Transverse colon (tissue), 4 donors: ENCODE measurements at regions not wholly inside any gene's neighbourhood (a gene's known extent, or its start where the extent isn't known, plus 50 kb on each side); places are given as distances from the start of the nearest gene placed in this dataset.
"Not testable (repeated sequence)": the region's sequence is repeated elsewhere in the genome, so short reads cannot be mapped to it uniquely, and the experiment has no call there.

Source experiments
- DNase-seq: peaks from one replicate; pipeline ENCODE4 v3.0.0-alpha.2; 2019
- H3K27ac ChIP-seq, 4 donors: fragments of 200-600 bp; sonication (generic); 2 replicates each; pipeline ENCODE4 v1.5.1; 2016 to 2018; ENCODE audit warnings: inconsistent platforms in 4 of 4
- H3K27me3 ChIP-seq: fragments of 200-600 bp; sonication (generic); 2 replicates; pipeline ENCODE4 v1.5.1; 2017; ENCODE audit warnings: inconsistent platforms
- H3K36me3 ChIP-seq, 4 donors: fragments of 200-600 bp; sonication (generic); 2 replicates each; pipeline ENCODE4 v1.5.1; 2017 to 2019; ENCODE audit warnings: inconsistent platforms in 4 of 4
- H3K4me1 ChIP-seq, 4 donors: fragments of 200-600 bp; sonication (generic); 2 replicates each; pipeline ENCODE4 v1.5.1; 2017 to 2020; ENCODE audit warnings: inconsistent platforms in 4 of 4
- H3K4me3 ChIP-seq, 4 donors: fragments of 200-600 bp; sonication (generic); 1 replicate in 1 of 4; 2 replicates in 3 of 4; pipeline versions ENCODE4 v1.5.1 to v1.6.1; 2017 to 2019; ENCODE audit warnings: inconsistent platforms in 4 of 4
- H3K9me3 ChIP-seq, 2 donors: fragments of 200-600 bp; sonication (generic); 2 replicates each; pipeline ENCODE4 v1.5.1; 2017 to 2019; ENCODE audit warnings: inconsistent platforms in 2 of 2
- CTCF ChIP-seq, 5 experiments: fragments of 200-600 bp in 3 of 5; fragments of 450-650 bp in 2 of 5; sonication (generic) in 3 of 5; IDR thresholded peaks; 1 replicate in 2 of 5; 2 replicates in 3 of 5; pipeline ENCODE4 v1.5.1; 2016 to 2017; ENCODE audit warnings: antibody characterized with exemption in 5 of 5, inconsistent platforms in 3 of 5, mild to moderate bottlenecking in 2 of 5, moderate library complexity in 1 of 5
- EP300 ChIP-seq: sonication (generic); formaldehyde crosslinking; IDR thresholded peaks from one replicate; pipeline ENCODE4 v1.6.1; 2017; ENCODE audit warnings: antibody characterized with exemption, low read depth
- POLR2A ChIP-seq: fragments of 450-650 bp; IDR thresholded peaks from one replicate; pipeline ENCODE4 v1.6.1; 2016; ENCODE audit warnings: antibody characterized with exemption, mild to moderate bottlenecking, moderate library complexity
- POLR2AphosphoS5 ChIP-seq, 3 donors: sonication (generic); formaldehyde crosslinking; IDR thresholded peaks; one replicate each; pipeline ENCODE4 v1.6.1; 2016; ENCODE audit warnings: antibody characterized with exemption in 3 of 3
- WGBS, 2 donors: methylation state at CpG; one replicate each; pipeline ENCODE4 v1.1.5; 2018; ENCODE audit warnings: low coverage in 1 of 2; 5-methylcytosine and 5-hydroxymethylcytosine counted together
- in situ Hi-C, 4 donors: fragments of 200-750 bp; cut with MboI; loops; one replicate each; pipeline versions ENCODE4 v1.15.0 to v1.15.1; 2017; ENCODE audit warnings: low sequenced_read_pairs in 3 of 4, low pct_ligation_motif_present in 1 of 4, low pct_unique_long_range_greater_than_20kb in 1 of 4
- intact Hi-C: fragments of 100-400 bp; cut with DNase I; formaldehyde crosslinking; loops from one replicate; pipeline ENCODE4 v1.15.1; 2023; ENCODE audit warnings: low total_unique reads

- H3K36me3 ChIP-seq = no peaks in the 10 kb centered on the region
- intact Hi-C loops (no loop called here), in situ Hi-C loops (no loop called here)
- 73 to 85% methylated on average over 2 of the region's 2 CpGs for WGBS, 2 donors
- TF ChIP-seq CTCF (IDR thresholded peaks at IDR 0.05) (no peak), POLR2AphosphoS5 (IDR thresholded peaks at IDR 0.05) (no peak), POLR2A (no peak), EP300 (no peak)
- no peaks in the 10 kb centered on the region for H3K9me3 ChIP-seq
- H3K4me1 ChIP-seq = no peaks in the 10 kb centered on the region
- no peak overlapping the region for H3K4me3 ChIP-seq
- no peaks in the 10 kb centered on the region for H3K27me3 ChIP-seq
- H3K27ac ChIP-seq = no peak overlapping the region
- DNase-seq = no peak
Observed at GRCh38 chr5:106443746-106444145, 1227.0 kb downstream of the EFNA5 start.

GRCh38 chr5:106435185-106435584, 1235.6 kb downstream of the EFNA5 start:
- in situ Hi-C loops = no loop called here
- Histone ChIP-seq H3K4me3 (no peak overlapping the region), H3K9me3 (peaks cover 0 to 4% of the 10 kb centered on the region in 2 donors), H3K27me3 (no peaks in the 10 kb centered on the region), H3K4me1 (no peaks in the 10 kb centered on the region), H3K36me3 (no peaks in the 10 kb centered on the region), H3K27ac (no peak overlapping the region)
- DNase-seq = no peak
- TF ChIP-seq EP300 (no peak), POLR2AphosphoS5 (IDR thresholded peaks at IDR 0.05) (no peak), CTCF (IDR thresholded peaks at IDR 0.05) (no peak), POLR2A (no peak)
- intact Hi-C loops = no loop called here

- intact Hi-C loops, H3K36me3 ChIP-seq, H3K27ac ChIP-seq, H3K4me1 ChIP-seq, in situ Hi-C loops, H3K4me3 ChIP-seq, DNase-seq, H3K9me3 ChIP-seq, H3K27me3 ChIP-seq: not testable (repeated sequence)
- WGBS, 2 donors = 92% methylated on average over 11 of the region's 11 CpGs; no CpG with 5 or more reads in 1 of the 2 donors
Observed at GRCh38 chr5:106430733-106431132, 1240.0 kb downstream of the EFNA5 start.

GRCh38 chr5:106423109-106423897, 1247.4 kb downstream of the EFNA5 start:
- Histone ChIP-seq H3K9me3 (no peaks in the 10 kb centered on the region), H3K36me3 (no peaks in the 10 kb centered on the region), H3K4me3 (no peak overlapping the region), H3K27me3 (no peaks in the 10 kb centered on the region), H3K4me1 (no peaks in the 10 kb centered on the region), H3K27ac (no peak overlapping the region)
- in situ Hi-C loops = no loop called here
- intact Hi-C loops = no loop called here
- 80 to 87% methylated on average over 2 to 7 of the region's 8 CpGs for WGBS, 2 donors
- no peak for DNase-seq
- TF ChIP-seq POLR2AphosphoS5 (IDR thresholded peaks at IDR 0.05) (no peak), CTCF (IDR thresholded peaks at IDR 0.05) (no peak), POLR2A (no peak), EP300 (no peak)

GRCh38 chr5:106420102-106420501, 1250.6 kb downstream of the EFNA5 start:
- intact Hi-C loops = no loop called here
- no peaks in the 10 kb centered on the region for H3K4me1 ChIP-seq
- no peak overlapping the region for H3K4me3 ChIP-seq
- TF ChIP-seq CTCF (IDR thresholded peaks at IDR 0.05) (no peak), POLR2A (no peak), POLR2AphosphoS5 (IDR thresholded peaks at IDR 0.05) (no peak), EP300 (no peak)
- no peaks in the 10 kb centered on the region for H3K9me3 ChIP-seq
- no peak for DNase-seq
- no peaks in the 10 kb centered on the region for H3K27me3 ChIP-seq
- no peaks in the 10 kb centered on the region for H3K36me3 ChIP-seq
- in situ Hi-C loops = no loop called here
- no peak overlapping the region for H3K27ac ChIP-seq
- WGBS, 2 donors = 95 to 97% methylated on average over 4 of the region's 4 CpGs
